Gastrocnemius medialis (tissue), 4 donors: ENCODE measurements at regions not wholly inside any gene's neighbourhood (a gene's known extent, or its start where the extent isn't known, plus 50 kb on each side); places are given as distances from the start of the nearest gene placed in this dataset.

ENCODE experiments used
- POLR2A ChIP-seq, 2 donors: fragments of 450-650 bp; IDR thresholded peaks; one replicate each; pipeline ENCODE4 v1.6.1; 2017; ENCODE audit warnings: antibody characterized with exemption in 2 of 2, mild to moderate bottlenecking in 2 of 2, moderate library complexity in 2 of 2
- TF ChIP-seq, protein P1 (sequence below), 5 experiments: fragments of 450-650 bp in 3 of 5; fragments of 200-600 bp in 2 of 5; sonication (generic) in 2 of 5; IDR thresholded peaks in 4 of 5; conservative IDR thresholded peaks in 1 of 5; 1 replicate in 4 of 5; 2 replicates in 1 of 5; pipeline ENCODE4 v1.5.1; 2016 to 2019; ENCODE audit warnings: antibody characterized with exemption in 5 of 5, mild to moderate bottlenecking in 3 of 5, moderate library complexity in 3 of 5

DNA sequence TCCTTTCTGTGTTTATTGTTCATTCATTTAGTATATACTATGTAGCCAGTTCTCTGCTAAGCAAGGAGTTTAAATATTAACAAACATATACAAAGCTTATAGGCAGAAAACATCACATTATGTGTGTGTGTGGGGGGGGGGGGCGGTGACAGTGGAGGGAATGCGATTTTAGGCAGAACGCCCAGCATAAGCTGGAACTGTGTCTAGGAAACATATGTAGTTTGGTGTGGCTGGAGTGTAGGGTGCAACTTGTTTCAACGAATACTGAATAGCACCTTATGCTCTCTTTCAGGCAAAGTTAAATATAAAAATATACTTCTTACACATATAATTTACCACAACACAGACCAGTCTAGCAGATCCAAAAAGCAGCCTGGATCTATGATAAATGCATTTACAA lies 980.6 kb downstream of the SLC6A15 start:
- TF ChIP-seq, protein P1, sequence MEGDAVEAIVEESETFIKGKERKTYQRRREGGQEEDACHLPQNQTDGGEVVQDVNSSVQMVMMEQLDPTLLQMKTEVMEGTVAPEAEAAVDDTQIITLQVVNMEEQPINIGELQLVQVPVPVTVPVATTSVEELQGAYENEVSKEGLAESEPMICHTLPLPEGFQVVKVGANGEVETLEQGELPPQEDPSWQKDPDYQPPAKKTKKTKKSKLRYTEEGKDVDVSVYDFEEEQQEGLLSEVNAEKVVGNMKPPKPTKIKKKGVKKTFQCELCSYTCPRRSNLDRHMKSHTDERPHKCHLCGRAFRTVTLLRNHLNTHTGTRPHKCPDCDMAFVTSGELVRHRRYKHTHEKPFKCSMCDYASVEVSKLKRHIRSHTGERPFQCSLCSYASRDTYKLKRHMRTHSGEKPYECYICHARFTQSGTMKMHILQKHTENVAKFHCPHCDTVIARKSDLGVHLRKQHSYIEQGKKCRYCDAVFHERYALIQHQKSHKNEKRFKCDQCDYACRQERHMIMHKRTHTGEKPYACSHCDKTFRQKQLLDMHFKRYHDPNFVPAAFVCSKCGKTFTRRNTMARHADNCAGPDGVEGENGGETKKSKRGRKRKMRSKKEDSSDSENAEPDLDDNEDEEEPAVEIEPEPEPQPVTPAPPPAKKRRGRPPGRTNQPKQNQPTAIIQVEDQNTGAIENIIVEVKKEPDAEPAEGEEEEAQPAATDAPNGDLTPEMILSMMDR (IDR thresholded peaks at IDR 0.05 in 4 of 5, conservative IDR thresholded peaks at IDR 0.05 in 1 of 5): no peak
- no peak for TF ChIP-seq POLR2A (IDR thresholded peaks at IDR 0.05)
